GM12875 (cell line): ENCODE measurements at regions not wholly inside any gene's neighbourhood (a gene's known extent, or its start where the extent isn't known, plus 50 kb on each side); places are given as distances from the start of the nearest gene placed in this dataset.

ENCODE experiments used
- H3K4me3 ChIP-seq: one replicate; pipeline ENCODE4 v1.5.1; 2011; ENCODE audit warnings: low read depth, low read length, control low read depth
- TF ChIP-seq, protein P1 (sequence below): IDR thresholded peaks from 2 replicates; pipeline ENCODE4 v1.5.1; 2011; ENCODE audit warnings: low read depth, mild to moderate bottlenecking, control low read depth, inconsistent platforms, low read length, moderate library complexity, borderline replicate concordance; ENCODE audit not compliant: insufficient read depth

DNA sequence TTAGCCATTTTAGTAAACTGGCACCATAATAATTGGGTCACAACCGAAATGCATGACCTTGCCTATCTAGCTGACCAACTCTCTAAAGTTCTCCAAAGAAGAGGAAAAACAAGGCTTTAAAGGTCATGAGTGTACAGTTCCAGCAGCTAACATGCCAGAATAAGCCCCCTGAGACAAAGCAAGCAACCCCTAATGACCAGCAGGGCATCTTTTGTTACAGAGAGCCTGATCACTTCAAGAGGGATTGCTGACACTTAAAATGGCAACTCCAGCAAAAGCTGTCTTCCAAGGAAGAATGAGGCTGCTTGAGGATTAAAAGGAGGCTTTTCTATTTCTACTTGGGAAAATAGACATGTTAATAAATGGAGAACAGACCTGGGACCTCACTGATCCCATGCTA is 213.6 kb downstream of the CDC14C start:
- TF ChIP-seq, protein P1, sequence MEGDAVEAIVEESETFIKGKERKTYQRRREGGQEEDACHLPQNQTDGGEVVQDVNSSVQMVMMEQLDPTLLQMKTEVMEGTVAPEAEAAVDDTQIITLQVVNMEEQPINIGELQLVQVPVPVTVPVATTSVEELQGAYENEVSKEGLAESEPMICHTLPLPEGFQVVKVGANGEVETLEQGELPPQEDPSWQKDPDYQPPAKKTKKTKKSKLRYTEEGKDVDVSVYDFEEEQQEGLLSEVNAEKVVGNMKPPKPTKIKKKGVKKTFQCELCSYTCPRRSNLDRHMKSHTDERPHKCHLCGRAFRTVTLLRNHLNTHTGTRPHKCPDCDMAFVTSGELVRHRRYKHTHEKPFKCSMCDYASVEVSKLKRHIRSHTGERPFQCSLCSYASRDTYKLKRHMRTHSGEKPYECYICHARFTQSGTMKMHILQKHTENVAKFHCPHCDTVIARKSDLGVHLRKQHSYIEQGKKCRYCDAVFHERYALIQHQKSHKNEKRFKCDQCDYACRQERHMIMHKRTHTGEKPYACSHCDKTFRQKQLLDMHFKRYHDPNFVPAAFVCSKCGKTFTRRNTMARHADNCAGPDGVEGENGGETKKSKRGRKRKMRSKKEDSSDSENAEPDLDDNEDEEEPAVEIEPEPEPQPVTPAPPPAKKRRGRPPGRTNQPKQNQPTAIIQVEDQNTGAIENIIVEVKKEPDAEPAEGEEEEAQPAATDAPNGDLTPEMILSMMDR = no peak
- H3K4me3 ChIP-seq = no peak overlapping the region

DNA sequence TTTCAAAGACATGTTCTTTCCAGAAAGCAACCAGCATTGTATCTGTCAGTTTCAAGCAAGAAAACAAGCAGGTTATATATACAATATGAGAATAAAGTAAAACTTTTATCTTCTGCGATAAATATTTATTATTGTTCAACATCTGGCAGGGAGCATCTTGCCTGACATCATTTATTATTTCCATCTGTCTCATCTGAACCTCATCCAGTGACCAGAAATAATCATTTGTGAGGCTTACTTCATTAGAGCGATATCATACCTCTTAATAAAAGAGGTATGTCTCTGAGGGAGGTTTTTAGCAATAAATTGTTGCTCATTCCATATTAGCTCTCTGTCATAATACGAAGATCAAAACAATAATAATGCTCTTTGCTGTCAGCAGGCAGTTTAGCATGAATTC is 226.1 kb downstream of the CDC14C start:
- no peak overlapping the region for H3K4me3 ChIP-seq
- TF ChIP-seq, protein P1 = no peak

DNA sequence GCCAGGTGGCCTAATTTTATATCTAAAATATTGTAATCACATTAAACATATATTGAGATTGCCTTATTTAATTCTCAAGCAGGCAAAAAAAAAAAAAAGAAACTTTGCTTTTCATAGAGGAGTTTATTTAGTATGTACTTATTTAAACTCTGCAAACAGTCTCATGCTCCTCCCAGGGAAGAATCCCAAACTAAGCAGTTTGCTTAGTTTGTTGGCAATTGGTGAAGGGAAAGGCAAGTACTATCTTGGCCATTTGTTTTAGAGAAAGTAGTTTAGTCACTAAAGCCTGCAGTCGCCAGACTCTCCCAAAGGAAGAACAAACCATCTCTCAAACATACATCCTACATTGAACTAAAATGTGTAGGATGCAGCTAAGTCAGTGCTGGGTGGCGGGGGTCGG is 226.8 kb downstream of the CDC14C start:
- H3K4me3 ChIP-seq = no peak overlapping the region
- TF ChIP-seq, protein P1 = no peak

DNA sequence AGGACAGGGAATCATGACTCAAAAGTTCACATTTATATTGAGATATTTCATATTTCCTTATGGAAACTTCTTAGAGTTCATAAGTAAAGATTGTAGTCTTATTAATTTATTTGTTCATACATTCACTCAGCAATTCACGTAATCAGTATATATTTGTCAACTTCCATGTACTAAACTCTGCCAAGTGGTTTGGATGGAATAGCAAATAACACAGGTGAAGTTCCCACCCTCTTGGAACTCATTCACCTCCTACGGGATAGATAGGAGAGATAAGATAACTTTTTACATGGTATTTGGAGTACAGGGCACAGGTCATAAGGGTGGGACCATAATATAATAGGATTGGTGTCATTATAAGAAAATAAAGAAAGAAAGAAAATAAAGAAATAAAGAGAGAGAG is 234.0 kb downstream of the CDC14C start:
- no peak overlapping the region for H3K4me3 ChIP-seq
- TF ChIP-seq, protein P1 = no peak

DNA sequence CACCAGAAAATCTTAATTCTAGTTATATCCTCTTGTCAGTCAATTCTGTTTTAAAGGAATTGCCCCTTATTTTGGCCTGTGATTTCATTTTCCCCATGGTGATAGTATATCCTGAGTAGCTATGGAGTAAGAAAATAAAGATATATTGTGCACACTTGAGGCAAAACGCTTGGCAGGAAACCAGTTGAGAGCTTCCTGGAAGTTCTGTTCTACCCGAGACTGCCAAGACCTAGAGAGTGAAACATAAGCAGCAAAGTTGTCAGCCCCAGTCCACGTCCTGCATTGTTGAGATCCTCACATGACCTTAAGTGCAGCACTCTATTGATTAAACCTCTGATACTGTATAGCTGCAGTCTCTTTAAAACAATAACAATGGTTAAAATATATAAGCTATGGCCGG is 235.2 kb downstream of the CDC14C start:
- TF ChIP-seq, protein P1 = no peak
- no peak overlapping the region for H3K4me3 ChIP-seq

DNA sequence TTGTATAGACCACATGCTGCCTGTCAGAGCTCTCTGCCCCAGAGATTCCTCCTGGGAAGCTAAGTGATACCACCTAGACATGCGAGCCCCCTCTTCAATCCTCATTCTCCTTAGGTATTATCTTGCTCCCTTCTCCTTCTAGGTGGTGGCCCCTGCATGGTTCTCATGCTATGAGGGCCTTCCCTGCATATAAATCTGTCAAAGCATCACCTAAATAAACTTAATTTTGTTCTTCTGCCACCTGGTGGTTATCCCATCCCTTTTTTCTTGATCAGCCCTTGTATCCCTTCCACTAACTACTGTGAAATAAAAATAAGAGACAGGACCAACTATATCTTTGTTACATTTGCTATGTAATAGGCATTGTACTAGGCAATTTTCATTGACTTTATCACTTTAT is 242.1 kb downstream of the CDC14C start:
- TF ChIP-seq, protein P1 = no peak
- H3K4me3 ChIP-seq = no peak overlapping the region

DNA sequence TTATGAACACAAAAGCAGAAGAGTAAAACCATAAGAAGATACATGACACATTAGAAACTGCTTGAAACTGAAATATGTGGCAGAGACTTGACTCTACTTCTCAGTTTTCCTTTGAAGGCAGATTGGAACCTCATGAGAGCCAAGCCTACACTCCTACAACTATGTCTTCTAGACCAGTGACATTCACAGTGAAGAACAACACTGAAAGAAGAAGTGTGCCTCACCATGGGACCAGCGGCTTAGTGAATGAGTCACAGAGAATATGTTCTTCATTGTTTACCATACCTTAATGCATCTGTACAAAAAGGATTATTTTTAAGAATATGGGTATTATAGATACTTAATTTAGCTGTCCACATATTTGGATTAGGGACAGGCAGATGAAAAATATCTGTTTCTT is 248.3 kb downstream of the CDC14C start:
- TF ChIP-seq, protein P1 = no peak
- no peak overlapping the region for H3K4me3 ChIP-seq
